Neuronal stem cell (in vitro differentiated cells): ENCODE measurements at regions not wholly inside any gene's neighbourhood (a gene's known extent, or its start where the extent isn't known, plus 50 kb on each side); places are given as distances from the start of the nearest gene placed in this dataset.

Experiments used
- DNase-seq: peaks from one replicate; pipeline ENCODE4 v3.0.0-alpha.2; 2013; ENCODE audit warnings: low spot score
- H2AFZ ChIP-seq: one replicate; pipeline ENCODE4 v1.6.1; 2013; ENCODE audit warnings: mild to moderate bottlenecking, low read length, inconsistent platforms
- H2AK5ac ChIP-seq: 2 replicates; pipeline ENCODE4 v1.6.1; 2013; ENCODE audit warnings: low read depth, mild to moderate bottlenecking, inconsistent platforms, low read length, moderate library complexity, mixed read lengths
- H2BK120ac ChIP-seq: 2 replicates; pipeline ENCODE4 v1.6.1; 2013; ENCODE audit warnings: low read depth, mild to moderate bottlenecking, inconsistent platforms, low read length, moderate library complexity, mixed read lengths
- H2BK12ac ChIP-seq: one replicate; pipeline ENCODE4 v1.6.1; 2013; ENCODE audit warnings: low read length, inconsistent platforms
- H2BK15ac ChIP-seq: 2 replicates; pipeline ENCODE4 v1.6.1; 2013; ENCODE audit warnings: mild to moderate bottlenecking, low read length, inconsistent platforms, mixed read lengths
- H2BK5ac ChIP-seq: one replicate; pipeline ENCODE4 v1.6.1; 2013; ENCODE audit warnings: inconsistent platforms, mild to moderate bottlenecking, low read length, moderate library complexity
- H3K14ac ChIP-seq: one replicate; pipeline ENCODE4 v1.6.1; 2013; ENCODE audit warnings: low read length, inconsistent platforms
- H3K18ac ChIP-seq: 2 replicates; pipeline ENCODE4 v1.6.1; 2013; ENCODE audit warnings: low read length, inconsistent platforms
- H3K23ac ChIP-seq: 2 replicates; pipeline ENCODE4 v1.6.1; 2013; ENCODE audit warnings: low read depth, mild to moderate bottlenecking, mixed read lengths, low read length, inconsistent platforms; ENCODE audit not compliant: poor library complexity
- H3K27ac ChIP-seq: replicated peaks from 3 replicates; pipeline ENCODE4 v1.5.1; 2013; ENCODE audit warnings: low read length, inconsistent platforms
- H3K27me3 ChIP-seq, 3 experiments: 2 replicates each; pipeline ENCODE4 v1.6.1; 2013; ENCODE audit warnings: low read length in 3 of 3, mild to moderate bottlenecking in 2 of 3, inconsistent platforms in 1 of 3, low read depth in 1 of 3, mixed read lengths in 1 of 3, moderate library complexity in 1 of 3; ENCODE audit not compliant: control insufficient read depth in 3 of 3, insufficient read depth in 3 of 3
- H3K36me3 ChIP-seq, 2 donors: replicated peaks in 1 of 2; 2 replicates each; pipeline ENCODE4 v1.6.1; 2013; ENCODE audit warnings: low read length in 2 of 2; ENCODE audit not compliant: control insufficient read depth in 2 of 2, insufficient read depth in 2 of 2
- H3K4ac ChIP-seq: 2 replicates; pipeline ENCODE4 v1.6.1; 2013; ENCODE audit warnings: inconsistent platforms, mild to moderate bottlenecking, low read length, moderate library complexity
- H3K4me1 ChIP-seq, 2 donors: 1 replicate in 1 of 2; 2 replicates in 1 of 2; pipeline ENCODE4 v1.6.1; 2013; ENCODE audit warnings: low read length in 2 of 2, low read depth in 1 of 2; ENCODE audit not compliant: control insufficient read depth in 2 of 2, insufficient read depth in 1 of 2
- H3K4me2 ChIP-seq: one replicate; pipeline ENCODE4 v1.6.1; 2013; ENCODE audit warnings: mild to moderate bottlenecking, low read length, inconsistent platforms; ENCODE audit not compliant: insufficient read depth, poor library complexity, severe bottlenecking
- H3K4me3 ChIP-seq, 2 donors: 2 replicates each; pipeline ENCODE4 v1.5.1; 2013; ENCODE audit warnings: low read length in 2 of 2, mild to moderate bottlenecking in 2 of 2, inconsistent platforms in 1 of 2, moderate library complexity in 1 of 2
- H3K79me1 ChIP-seq: one replicate; pipeline ENCODE4 v1.6.1; 2013; ENCODE audit warnings: low read depth, mild to moderate bottlenecking, inconsistent platforms, low read length, moderate library complexity
- H3K9ac ChIP-seq: one replicate; pipeline ENCODE4 v1.6.1; 2013; ENCODE audit warnings: mild to moderate bottlenecking, low read depth, low read length, inconsistent platforms; ENCODE audit not compliant: poor library complexity
- H3K9me3 ChIP-seq, 2 donors: replicated peaks in 1 of 2; 2 replicates each; pipeline versions ENCODE3 to v1.6.1; 2013; ENCODE audit warnings: low read length in 2 of 2, mild to moderate bottlenecking in 2 of 2, inconsistent platforms in 1 of 2, low read depth in 1 of 2, mixed read lengths in 1 of 2, moderate library complexity in 1 of 2; ENCODE audit not compliant: control insufficient read depth in 2 of 2, insufficient read depth in 1 of 2
- H4K8ac ChIP-seq: one replicate; pipeline ENCODE4 v1.6.1; 2013; ENCODE audit warnings: low read depth, mild to moderate bottlenecking, inconsistent platforms, low read length, moderate library complexity
- H4K91ac ChIP-seq: one replicate; pipeline ENCODE4 v1.6.1; 2013; ENCODE audit warnings: low read length, low read depth, mild to moderate bottlenecking, inconsistent platforms; ENCODE audit not compliant: poor library complexity
- WGBS, 2 donors: extraction: QIAGEN DNeasy Blood & Tissue Kit; methylation state at CpG; one replicate each; pipeline ENCODE4 v1.1.7; 2013; ENCODE audit warnings: missing lambda C conversion rate in 2 of 2, mixed read lengths in 1 of 2; ENCODE audit not compliant: insufficient read length in 2 of 2, insufficient replicate concordance in 1 of 2; ENCODE audit errors: extremely low coverage in 2 of 2; 5-methylcytosine and 5-hydroxymethylcytosine counted together

GRCh38 chr12:118635276-118635675 is 258.9 kb downstream of the SUDS3 start:
- Histone ChIP-seq H2AFZ (no peak overlapping the region), H3K27ac (no peak overlapping the region), H2BK15ac (no peak overlapping the region), H3K9ac (no peak overlapping the region), H3K14ac (no peak overlapping the region), H3K4me3 (no peak overlapping the region), H2AK5ac (no peak overlapping the region), H2BK120ac (no peak overlapping the region), H3K4ac (no peak overlapping the region), H3K23ac (no peak overlapping the region), H3K79me1 (no peaks in the 10 kb centered on the region), H3K4me2 (no peak overlapping the region), H3K9me3 (no peaks in the 10 kb centered on the region), H2BK12ac (no peak overlapping the region), H4K91ac (no peak overlapping the region), H3K4me1 (no peaks in the 10 kb centered on the region), H3K18ac (no peak overlapping the region), H2BK5ac (no peak overlapping the region), H3K27me3 (no peaks in the 10 kb centered on the region), H4K8ac (no peak overlapping the region), H3K36me3 (no peaks in the 10 kb centered on the region)
- DNase-seq: no peak
- no CpG with 5 or more reads among the region's 3 CpGs for WGBS, 2 donors

- Histone ChIP-seq H2AFZ (no peak overlapping the region), H3K14ac (no peak overlapping the region), H4K8ac (no peak overlapping the region), H3K4ac (no peak overlapping the region), H3K36me3 (no peaks in the 10 kb centered on the region), H3K4me3 (no peak overlapping the region), H2BK120ac (no peak overlapping the region), H3K9ac (no peak overlapping the region), H3K79me1 (no peaks in the 10 kb centered on the region), H4K91ac (no peak overlapping the region), H3K23ac (no peak overlapping the region), H3K4me1 (no peaks in the 10 kb centered on the region), H3K18ac (no peak overlapping the region), H3K27ac (no peak overlapping the region), H3K27me3 (no peaks in the 10 kb centered on the region), H2BK15ac (no peak overlapping the region), H3K9me3 (no peaks in the 10 kb centered on the region), H2BK12ac (no peak overlapping the region), H2BK5ac (no peak overlapping the region), H3K4me2 (no peak overlapping the region), H2AK5ac (no peak overlapping the region)
- no peak for DNase-seq
- WGBS, 2 donors: no CpG with 5 or more reads among the region's 7 CpGs
Observed at GRCh38 chr12:118637767-118638370, 261.5 kb downstream of the SUDS3 start.

- no peak for DNase-seq
Observed at GRCh38 chr12:118641249-118641648, 264.9 kb downstream of the SUDS3 start.

GRCh38 chr12:118645219-118645618 is 268.9 kb downstream of the SUDS3 start:
- Histone ChIP-seq H3K36me3 (no peaks in the 10 kb centered on the region), H3K18ac (no peak overlapping the region), H2AK5ac (no peak overlapping the region), H3K27ac (no peak overlapping the region), H2BK12ac (no peak overlapping the region), H3K9ac (no peak overlapping the region), H4K91ac (no peak overlapping the region), H2AFZ (no peak overlapping the region), H2BK120ac (no peak overlapping the region), H3K9me3 (no peaks in the 10 kb centered on the region), H3K4me1 (no peaks in the 10 kb centered on the region), H3K79me1 (no peaks in the 10 kb centered on the region), H3K4me3 (no peak overlapping the region), H4K8ac (no peak overlapping the region), H3K4me2 (no peak overlapping the region), H3K14ac (no peak overlapping the region), H2BK15ac (no peak overlapping the region), H2BK5ac (no peak overlapping the region), H3K4ac (no peak overlapping the region), H3K27me3 (peaks cover 0 to 3% (median 0%) of the 10 kb centered on the region in 3 experiments), H3K23ac (no peak overlapping the region)
- peak; percentile 69 for DNase-seq
- no CpG with 5 or more reads among the region's 3 CpGs for WGBS, 2 donors

More at GRCh38 chr12:118641249-118641648, 264.9 kb downstream of the SUDS3 start:
- H3K4me2 ChIP-seq: no peak overlapping the region
- H3K4me1 ChIP-seq: no peaks in the 10 kb centered on the region
- no CpG with 5 or more reads among the region's 3 CpGs for WGBS, 2 donors
- H2AFZ ChIP-seq: no peak overlapping the region
- no peak overlapping the region for H2BK120ac ChIP-seq
- H3K4ac ChIP-seq: no peak overlapping the region
- no peak overlapping the region for H2BK5ac ChIP-seq
- peaks cover 0 to 3% (median 0%) of the 10 kb centered on the region in 3 experiments for H3K27me3 ChIP-seq
- H2BK15ac ChIP-seq: no peak overlapping the region
- H2BK12ac ChIP-seq: no peak overlapping the region
- H3K36me3 ChIP-seq: no peaks in the 10 kb centered on the region
- no peak overlapping the region for H3K4me3 ChIP-seq
- H3K23ac ChIP-seq: no peak overlapping the region
- no peak overlapping the region for H3K27ac ChIP-seq
- no peak overlapping the region for H4K91ac ChIP-seq
- no peak overlapping the region for H3K14ac ChIP-seq
- H3K9me3 ChIP-seq: no peaks in the 10 kb centered on the region
- H4K8ac ChIP-seq: no peak overlapping the region
- no peak overlapping the region for H3K18ac ChIP-seq
- no peak overlapping the region for H3K9ac ChIP-seq
- H3K79me1 ChIP-seq: no peaks in the 10 kb centered on the region
- H2AK5ac ChIP-seq: no peak overlapping the region
